ENCODE measurements at regions not wholly inside any gene's neighbourhood (a gene's known extent, or its start where the extent isn't known, plus 50 kb on each side); places are given as distances from the start of the nearest gene placed in this dataset.
A peak's percentile ranks its signal among the peaks of the same experiment; 100 is the strongest.
"Not testable (repeated sequence)": the region's sequence is repeated elsewhere in the genome, so short reads cannot be mapped to it uniquely, and the experiment has no call there.

DNA sequence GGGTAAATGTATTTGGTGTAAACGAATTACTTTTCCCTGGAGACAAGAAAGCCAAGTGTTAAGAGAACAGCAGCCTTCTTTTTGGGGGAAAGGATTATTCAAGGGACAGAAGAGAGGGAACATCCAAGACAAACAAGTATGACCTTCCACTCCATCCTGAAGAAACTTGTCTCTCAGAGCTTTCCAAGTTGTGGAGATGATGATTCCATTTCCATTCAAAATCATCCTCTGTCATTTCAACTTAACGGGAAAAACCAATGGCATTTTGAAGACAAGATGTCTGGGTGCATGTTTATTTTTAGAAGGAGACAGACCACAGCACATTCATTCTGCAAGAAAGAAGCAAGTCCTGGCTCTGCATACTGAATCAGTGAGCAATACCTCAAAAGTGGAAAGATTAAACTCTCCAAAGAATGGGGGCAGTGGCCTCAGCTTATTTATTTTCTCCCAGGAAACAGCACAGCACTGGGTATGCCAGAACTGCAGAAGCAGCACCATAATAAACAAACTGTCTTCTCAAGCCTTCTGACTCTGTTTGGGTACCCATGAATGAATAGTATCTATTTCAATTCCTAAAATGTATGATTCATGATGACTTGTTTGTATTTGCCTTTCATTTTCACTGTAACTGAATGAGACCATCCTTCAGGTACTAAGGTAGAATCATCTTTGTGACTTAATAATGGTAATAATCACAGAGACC is 541.0 kb downstream of the RFC3 start:
- intact Hi-C loops (cut with micrococcal nuclease), result no loop called here
- DNase-seq, result no peak
- ATAC-seq, result peak; percentile 41

DNA sequence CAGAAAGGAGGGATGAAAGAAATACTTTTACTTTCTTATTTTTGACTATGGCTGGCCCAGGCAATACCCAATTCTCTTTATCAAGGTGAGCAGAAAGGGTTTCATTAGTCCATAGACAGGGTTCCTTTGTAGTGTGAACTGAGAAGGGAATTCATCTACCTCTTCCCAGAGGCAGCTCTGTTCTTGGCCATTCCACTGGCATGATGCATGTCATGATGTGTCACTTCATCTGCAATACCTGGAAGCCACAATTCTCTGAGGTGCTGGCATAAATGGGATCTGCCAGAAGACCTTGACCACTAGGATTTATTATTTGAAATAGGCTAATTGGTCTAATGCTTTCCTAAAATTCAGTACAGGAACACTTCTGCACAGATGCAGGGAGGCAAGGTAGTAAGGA is 542.8 kb downstream of the RFC3 start:
- DNase-seq (no peak), ATAC-seq (no peak)

DNA sequence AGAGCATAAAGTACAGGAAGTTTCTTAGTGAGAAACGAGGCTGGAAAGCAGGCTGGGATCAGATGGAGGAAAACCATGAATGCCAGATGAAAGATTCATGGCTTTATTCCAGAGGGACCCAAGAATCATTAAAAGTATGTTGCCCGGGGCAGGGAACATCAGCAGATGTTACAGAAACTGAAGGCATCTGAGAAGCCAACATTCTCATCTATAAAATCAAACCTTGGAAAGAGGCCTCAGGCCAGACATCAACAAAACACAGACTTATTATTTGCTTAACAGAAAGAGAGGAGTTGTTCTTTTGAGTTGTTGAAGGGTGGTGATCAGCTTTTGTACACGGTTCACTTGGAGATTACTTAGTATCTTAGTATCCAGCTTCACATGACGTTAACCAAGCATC is 543.6 kb downstream of the RFC3 start:
- no peak for ATAC-seq
- DNase-seq, result no peak

More for the DNA sequence above, 542.8 kb downstream of the RFC3 start:
- intact Hi-C loops (cut with micrococcal nuclease), result no loop called here

DNA sequence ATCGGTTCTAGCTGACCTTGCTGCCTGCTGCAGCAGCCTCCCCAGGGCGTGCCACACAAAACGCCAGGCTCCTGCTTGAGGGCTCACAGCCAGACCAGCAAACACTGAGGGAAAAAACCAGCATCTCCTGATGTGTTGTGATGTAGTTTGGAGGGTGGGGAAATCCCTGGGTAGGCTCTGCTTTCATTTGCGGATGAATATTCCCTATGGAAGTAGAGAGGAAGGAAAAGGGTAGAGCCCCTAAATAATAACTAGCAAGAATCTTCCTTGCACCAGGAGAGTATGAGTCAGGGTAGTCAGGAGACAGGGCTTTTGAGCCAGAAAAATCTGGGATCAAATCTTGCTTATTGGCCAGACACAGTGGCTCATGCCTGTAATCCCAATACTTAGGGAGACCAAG is 545.3 kb downstream of the RFC3 start:
- no peak for DNase-seq
- intact Hi-C loops (cut with micrococcal nuclease), result no loop called here
- ATAC-seq, result no peak

More for the DNA sequence above, 543.6 kb downstream of the RFC3 start:
- intact Hi-C loops (cut with micrococcal nuclease), result no loop called here

DNA sequence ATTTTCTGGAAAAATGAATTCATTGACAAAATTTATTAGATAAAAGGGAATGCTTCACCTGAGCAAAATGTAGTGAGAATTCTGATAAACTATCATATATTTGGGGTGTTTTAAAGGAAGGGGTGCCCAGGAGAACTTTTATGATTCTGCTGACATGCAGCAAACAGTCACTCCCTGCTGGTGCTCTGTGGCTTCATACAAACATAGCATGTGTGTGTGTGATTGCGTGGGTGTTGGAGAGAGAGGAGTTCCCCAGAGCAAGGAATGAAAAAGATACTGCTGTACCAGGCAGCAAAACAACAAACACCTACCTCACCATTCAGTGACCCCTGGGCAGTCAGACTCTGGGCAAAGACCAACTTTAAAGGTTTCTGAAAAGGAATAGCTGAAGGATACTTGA is 546.7 kb downstream of the RFC3 start:
- intact Hi-C loops (cut with micrococcal nuclease), result no loop called here
- no peak for ATAC-seq
- DNase-seq, result no peak

DNA sequence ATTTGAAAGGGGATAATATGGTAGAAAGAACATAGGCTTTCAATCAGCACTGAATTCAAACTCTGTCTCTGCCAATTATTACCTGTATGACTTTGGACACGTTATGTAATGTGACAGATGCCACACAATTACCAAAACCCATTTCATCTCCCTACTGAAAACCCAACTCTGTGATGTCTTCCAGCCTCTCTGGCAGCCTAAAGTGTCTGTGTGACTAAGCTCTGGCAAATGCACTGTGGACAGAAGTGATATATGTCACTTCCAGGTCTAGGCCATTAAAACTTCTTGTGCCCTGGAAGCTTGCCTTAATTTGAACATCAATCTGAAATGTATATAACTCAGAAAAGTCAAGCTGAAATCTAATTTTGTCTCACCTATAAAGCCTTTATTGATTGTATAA is 552.0 kb downstream of the RFC3 start:
- DNase-seq (no peak), ATAC-seq (no peak)
- intact Hi-C loops (cut with micrococcal nuclease), result no loop called here

DNA sequence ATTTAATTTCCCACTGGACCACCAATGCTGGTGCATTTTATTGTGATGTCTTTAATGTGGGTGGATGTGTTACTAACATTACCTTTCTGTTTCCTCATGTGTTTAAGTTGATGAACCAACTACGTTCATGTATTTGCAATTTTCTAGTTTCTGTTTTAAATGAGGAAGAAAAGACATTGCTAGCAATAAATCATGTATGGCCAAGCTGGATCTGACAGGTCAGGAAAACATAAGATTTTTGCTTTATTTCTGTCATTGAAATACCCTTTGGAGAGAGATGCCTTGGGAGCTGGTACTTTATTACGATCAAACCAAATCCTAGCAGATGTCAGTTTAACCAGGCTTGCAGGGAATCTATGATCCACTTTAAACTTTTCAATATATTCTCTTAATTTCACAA is 553.2 kb downstream of the RFC3 start:
- intact Hi-C loops (cut with micrococcal nuclease), result no loop called here
- ATAC-seq, result no peak
- no peak for DNase-seq

DNA sequence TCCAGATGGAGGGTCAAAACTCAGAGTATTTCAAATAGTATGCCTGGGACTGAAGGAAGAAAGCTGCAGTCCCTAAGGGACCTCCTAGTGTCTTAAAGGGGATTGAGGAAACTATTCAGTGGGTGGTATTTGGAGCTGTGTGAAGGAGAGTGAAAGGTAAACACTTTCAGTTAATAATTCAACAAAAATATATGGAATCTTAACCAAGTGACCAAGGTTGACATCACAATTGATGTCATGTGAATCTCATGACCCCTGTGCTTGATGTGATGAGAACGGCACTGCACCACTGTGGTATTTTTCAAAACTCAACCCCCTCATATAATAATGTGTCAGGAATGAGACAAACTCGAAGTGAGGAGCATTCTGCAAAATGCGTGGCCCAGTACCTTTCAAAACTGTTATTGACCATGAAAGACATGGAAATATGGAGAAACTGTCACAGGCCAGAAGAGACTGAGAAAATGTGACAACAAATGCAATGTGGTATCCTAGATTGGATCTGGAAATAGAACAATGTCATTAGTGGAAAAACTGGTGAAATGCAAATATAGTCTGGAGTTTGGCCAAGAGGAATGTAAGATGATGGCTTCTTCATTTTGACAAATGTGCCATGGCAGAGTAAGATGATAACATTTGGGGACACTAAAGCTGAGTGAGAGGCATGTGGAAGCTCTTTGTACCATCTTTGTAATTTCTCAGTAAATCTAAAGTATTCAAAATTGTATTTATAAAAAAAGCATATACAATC is 553.9 kb downstream of the RFC3 start:
- ATAC-seq (no peak), DNase-seq (no peak)
- intact Hi-C loops (cut with micrococcal nuclease), result no loop called here

DNA sequence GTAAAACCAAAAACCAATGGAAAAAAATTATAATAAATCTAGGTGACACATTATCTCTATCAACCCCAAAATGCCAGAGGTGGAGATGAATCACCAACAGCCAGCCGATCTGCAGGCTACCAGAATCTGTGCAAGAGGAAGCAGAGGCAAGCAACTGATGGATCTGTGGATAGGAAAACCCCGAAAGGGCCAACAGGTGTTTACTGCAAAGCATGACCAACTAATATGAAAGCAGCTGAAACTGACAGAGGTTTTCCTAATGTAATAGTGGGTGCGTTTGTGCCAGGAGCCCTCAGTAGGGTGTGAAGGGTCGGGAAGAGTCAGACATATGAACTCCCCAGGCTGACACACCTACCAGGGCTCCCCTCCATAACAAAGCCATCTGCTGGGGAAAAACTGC is 554.6 kb downstream of the RFC3 start:
- intact Hi-C loops (cut with micrococcal nuclease), result no loop called here
- no peak for ATAC-seq
- no peak for DNase-seq

DNA sequence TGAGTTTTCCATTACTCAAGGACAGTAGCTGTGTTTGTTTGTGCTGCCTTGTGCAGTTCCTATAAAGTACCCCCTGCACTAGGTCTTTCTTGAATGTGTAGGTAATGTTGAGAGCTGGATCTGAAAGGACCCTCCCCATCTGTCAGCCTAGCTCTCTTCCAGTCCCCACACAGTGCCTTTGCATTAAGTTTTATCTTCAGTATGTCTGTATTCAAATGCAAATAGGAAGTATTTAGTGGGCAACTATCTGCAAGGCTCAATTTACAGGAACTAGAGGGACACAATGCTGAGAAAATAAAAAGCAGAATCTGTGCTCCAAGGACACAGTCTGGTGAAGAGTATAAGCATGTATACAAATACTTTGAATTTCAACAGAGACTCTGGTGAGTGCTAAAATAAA is 558.5 kb downstream of the RFC3 start:
- intact Hi-C loops (cut with micrococcal nuclease), result no loop called here
- DNase-seq (no peak), ATAC-seq (no peak)

DNA sequence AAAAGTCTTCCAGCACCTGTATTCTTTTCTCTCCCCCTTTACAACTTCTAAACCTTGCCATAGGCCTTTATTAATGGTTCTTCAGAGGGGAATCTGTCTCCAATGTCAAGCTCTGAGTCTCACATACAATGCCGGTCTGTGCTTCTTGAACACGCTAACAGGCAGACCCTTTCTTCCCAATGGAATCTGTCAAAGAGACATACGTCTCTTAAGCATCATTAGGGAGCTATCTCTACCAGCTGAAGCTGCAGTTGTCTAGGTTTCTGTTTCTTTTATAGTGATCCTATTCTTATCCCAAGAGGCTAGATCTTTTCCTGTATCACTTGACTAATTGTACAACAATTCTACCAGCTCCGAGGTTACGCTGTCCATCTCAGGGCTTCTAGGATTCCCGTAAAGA is 560.8 kb upstream of the NBEA start:
- intact Hi-C loops (cut with micrococcal nuclease), result no loop called here
- no peak for ATAC-seq
- DNase-seq, result no peak

DNA sequence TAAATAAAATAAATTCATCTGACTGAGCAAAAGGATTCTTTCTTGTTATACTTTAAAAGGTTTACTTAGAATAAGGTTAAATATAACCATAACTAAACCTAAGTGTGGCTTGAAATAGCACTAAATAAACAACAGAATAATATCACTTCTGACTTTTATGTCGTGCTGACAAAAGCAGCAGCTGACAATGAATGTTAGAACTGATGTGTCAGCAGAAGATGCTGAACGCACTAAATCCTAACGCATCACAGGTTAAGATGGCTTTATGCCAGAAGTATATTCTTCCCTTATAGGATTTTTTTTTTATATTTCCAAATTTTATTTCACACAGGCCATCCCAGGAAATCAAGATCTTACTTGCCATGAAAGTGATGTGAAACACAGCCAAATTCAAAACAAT is 558.3 kb upstream of the NBEA start:
- ATAC-seq, result no peak
- DNase-seq, result no peak
- intact Hi-C loops (cut with micrococcal nuclease), result no loop called here

DNA sequence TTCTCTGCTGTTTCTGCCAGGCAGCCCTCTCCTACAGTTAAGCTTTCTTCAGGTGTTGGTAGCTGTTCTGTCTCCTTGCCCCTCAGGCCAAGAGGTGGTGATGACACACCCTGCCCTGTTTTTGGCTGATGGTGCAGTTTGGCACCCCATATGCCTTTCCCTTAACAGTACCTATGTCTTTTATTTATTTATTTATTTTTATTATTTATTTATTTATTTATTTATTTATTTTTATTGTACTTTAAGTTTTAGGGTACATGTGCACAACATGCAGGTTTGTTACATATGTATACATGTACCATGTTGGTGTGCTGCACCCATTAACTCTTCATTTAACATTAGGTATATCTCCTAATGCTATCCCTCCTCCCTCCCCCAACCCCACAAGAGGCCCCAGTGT is 555.8 kb upstream of the NBEA start:
- intact Hi-C loops (cut with micrococcal nuclease); ATAC-seq; DNase-seq: not testable (repeated sequence)

DNA sequence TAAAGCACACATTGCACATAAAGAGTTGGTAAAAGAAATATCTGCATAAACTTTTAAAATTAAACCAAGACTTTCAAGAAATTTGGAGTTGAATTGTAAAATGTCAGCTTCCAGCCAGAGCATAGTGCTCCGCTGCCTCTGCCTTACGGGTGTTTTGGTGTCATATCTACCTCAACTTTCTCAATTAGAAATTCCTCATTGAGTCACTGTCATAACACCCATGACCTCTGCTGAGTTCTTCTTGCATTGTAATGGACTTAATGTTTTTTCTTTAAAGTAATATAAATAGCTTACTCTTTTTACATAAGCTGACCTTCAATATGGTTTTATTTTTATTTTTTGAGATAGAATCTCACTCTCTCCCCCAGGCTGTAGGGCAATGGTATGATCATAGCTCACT is 551.0 kb upstream of the NBEA start:
- intact Hi-C loops (cut with micrococcal nuclease), result no loop called here
- ATAC-seq, result no peak
- DNase-seq, result no peak

DNA sequence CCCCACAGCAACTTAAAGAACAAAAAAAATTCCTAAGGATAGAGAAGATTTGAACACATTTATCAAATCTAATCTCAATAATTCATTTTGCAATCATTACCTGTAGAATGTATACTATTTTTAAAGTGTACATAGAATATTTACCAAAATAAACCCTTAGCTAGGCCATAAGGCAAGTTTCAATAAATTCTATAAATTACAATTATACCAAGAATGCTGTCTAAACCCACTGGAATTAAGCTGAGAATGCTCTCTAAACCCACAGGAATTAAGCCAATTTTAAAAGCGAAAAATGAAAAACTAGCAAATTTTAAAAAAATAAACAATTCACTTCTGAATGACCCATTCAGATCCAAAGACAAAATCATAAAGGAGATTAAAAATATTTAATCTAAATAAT is 540.4 kb upstream of the NBEA start:
- no peak for ATAC-seq
- intact Hi-C loops (cut with micrococcal nuclease), result no loop called here
- no peak for DNase-seq

DNA sequence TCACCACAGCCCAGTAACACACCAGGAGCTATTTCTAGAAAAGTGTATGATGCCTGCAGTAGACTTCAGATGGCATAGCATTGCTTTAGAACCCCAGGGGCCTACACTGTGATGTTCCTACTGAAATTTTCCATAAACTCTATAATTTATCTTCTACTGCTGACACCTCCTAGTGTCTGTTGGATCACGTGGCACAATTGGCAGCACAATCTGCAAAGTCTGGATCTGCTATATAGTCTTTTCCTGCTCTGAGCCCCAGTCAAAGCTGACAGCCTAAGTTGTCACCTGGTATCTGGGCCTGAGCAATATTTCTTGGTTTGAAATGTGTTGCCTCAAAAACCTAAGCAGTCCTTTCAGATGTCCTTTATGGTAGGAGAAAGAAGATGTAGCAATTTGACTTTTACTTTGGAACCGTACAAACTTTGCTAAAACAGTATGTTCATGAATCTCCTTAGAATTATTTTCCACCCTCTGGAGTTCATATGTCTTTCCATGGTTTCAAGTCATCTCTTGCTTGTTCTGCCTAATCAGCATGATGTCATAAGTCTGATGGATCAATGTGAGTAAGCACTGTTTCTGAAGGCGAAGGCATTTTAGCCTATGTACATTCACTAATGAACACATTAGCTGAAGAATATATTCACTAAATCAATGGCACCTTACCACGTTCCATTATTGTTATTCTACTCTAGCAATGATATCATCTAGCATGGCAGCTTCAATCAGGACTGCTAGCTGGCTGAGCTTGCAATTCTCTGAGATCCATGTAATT is 536.5 kb upstream of the NBEA start:
- ATAC-seq, result no peak
- no peak for DNase-seq
- intact Hi-C loops (cut with micrococcal nuclease), result no loop called here

DNA sequence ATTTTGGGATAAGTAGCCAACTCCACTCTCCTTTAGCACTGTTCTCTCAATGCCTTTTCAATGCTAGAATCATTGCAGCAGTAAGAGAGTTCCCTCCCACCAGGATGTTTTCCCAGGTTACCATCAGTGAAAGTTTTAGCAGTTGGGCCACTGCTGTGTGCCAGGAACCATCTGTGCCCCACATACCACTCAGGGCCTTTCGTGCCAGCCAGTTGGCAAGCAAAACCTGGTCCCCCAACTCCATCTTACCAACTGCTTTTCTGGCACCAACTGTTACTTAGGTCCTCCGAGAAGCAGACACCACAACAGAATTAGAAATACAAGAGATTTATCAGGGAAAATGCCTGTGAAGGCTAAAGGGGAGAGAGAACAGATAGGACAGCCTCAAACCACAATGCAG is 533.4 kb upstream of the NBEA start:
- intact Hi-C loops (cut with micrococcal nuclease), result no loop called here
- ATAC-seq, result no peak
- no peak for DNase-seq

DNA sequence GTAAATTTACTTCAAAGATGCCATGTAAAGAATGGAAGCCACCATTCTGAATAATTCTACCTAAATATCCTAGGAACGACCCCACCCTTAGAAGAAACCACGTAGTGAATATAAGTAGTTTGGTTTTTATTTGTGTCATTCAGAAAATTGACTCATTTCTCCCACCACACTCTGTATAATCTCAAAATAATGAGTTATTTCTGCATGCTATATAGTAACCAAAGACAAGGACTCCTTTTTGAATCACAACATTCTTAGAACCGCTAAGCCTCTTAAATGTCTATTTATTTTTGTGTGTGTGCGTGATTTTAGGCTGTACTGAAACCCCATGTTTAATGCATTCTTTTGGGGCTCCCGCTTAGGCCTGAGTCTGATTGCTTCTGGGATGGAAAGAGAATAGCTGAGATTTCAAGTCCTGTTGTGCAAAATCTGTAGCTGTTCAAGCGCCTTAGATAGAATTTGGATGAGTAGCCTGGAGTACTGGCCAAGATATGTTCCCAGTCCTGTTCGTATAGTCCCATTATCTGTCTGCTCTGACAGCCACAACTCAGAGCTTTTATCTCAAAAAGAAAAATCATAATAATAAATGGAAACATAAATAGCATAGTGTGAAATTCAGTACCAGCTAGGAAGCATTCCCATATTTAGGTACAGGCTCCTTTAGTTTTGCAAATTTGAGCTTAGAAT is 532.4 kb upstream of the NBEA start:
- peak; percentile 77 for ATAC-seq
- intact Hi-C loops (cut with micrococcal nuclease), result no loop called here
- no peak for DNase-seq

DNA sequence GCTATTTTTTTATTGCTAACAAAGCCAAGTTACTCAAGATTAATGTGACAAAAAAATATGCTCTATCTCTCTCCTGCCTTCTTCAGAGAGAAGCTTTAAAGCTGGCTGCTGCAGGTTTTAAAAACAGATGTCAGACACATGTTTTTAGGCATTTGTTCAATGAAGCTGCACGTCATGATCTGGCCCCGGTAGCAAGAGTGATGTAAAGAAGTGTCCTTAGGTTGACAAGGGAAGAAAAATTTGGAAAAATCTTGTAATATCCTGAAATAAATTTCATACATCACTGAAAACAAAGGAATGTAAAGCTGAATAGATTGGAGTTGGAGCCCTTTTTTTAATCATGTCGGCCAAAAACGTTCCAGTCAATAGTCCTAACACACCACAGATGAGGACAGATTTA is 531.4 kb upstream of the NBEA start:
- no peak for DNase-seq
- peak; percentile 66 for ATAC-seq
- intact Hi-C loops (cut with micrococcal nuclease), result no loop called here

DNA sequence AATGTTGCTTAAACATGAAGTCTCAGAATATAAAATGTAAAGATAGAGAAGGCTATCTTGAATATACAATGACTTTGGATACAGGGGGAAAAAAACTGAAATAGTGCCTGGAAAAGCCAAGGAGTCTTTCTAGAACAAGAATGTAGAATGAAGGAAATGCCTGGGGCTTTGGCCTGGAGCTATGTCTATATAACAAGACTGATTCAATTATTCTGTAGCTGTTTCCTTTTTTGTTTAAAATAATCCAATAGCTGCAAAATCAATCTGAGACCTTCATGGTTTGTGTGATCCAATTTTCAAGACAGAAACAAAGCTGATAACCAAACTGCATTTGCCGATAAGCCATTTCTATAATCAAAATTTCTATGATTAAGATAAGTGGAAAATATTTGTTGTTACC is 530.9 kb upstream of the NBEA start:
- intact Hi-C loops (cut with micrococcal nuclease), result no loop called here
- DNase-seq (no peak), ATAC-seq (no peak)
